DND-41 (cell line): ENCODE measurements at regions not wholly inside any gene's neighbourhood (a gene's known extent, or its start where the extent isn't known, plus 50 kb on each side); places are given as distances from the start of the nearest gene placed in this dataset.

Experiments used
- CTCF ChIP-seq: IDR thresholded peaks from 2 replicates; pipeline ENCODE4 v1.5.1; 2012; ENCODE audit warnings: borderline replicate concordance, low read length, moderate library complexity, mild to moderate bottlenecking; ENCODE audit not compliant: poor library complexity, severe bottlenecking; ENCODE audit errors: extremely low read depth
- EZH2 ChIP-seq: IDR thresholded peaks from 3 replicates; pipeline ENCODE4 v1.6.1; 2012; ENCODE audit warnings: borderline replicate concordance, low read depth, mild to moderate bottlenecking, moderate library complexity, low read length, inconsistent platforms; ENCODE audit not compliant: severe bottlenecking

GRCh38 chr2:150403457-150403856 lies 84.0 kb downstream of the RND3 start:
- TF ChIP-seq CTCF = no peak
- no peak for TF ChIP-seq EZH2
